ENCODE measurements at regions not wholly inside any gene's neighbourhood (a gene's known extent, or its start where the extent isn't known, plus 50 kb on each side); places are given as distances from the start of the nearest gene placed in this dataset.

GRCh38 chr9:134967547-134967930 lies 49.8 kb upstream of the FCN1 start:
- DNase-seq, result no peak

- peak; percentile 56 for DNase-seq
These were observed 50.5 kb upstream of the FCN1 start for GRCh38 chr9:134968011-134968822.

GRCh38 chr9:134968823-134969090 lies 51.0 kb upstream of the FCN1 start:
- DNase-seq, result no peak

GRCh38 chr9:134969156-134970045 lies 51.7 kb upstream of the FCN1 start:
- no peak for DNase-seq

- DNase-seq, result no peak
These were observed 52.5 kb upstream of the FCN1 start for GRCh38 chr9:134970198-134970597.

GRCh38 chr9:134970719-134971118 lies 53.0 kb upstream of the FCN1 start:
- no peak for DNase-seq

GRCh38 chr9:134971196-134971595 lies 53.5 kb upstream of the FCN1 start:
- no peak for DNase-seq

- no peak for DNase-seq
These were observed 54.0 kb upstream of the FCN1 start for GRCh38 chr9:134971696-134972095.

- DNase-seq, result no peak
These were observed 54.4 kb upstream of the FCN1 start for GRCh38 chr9:134972140-134972539.

- no peak for DNase-seq
These were observed 57.5 kb upstream of the FCN1 start for GRCh38 chr9:134975253-134975652.

- no peak for DNase-seq
These were observed 58.7 kb upstream of the FCN1 start for GRCh38 chr9:134976403-134976802.

GRCh38 chr9:134978272-134978671 lies 60.6 kb upstream of the FCN1 start:
- DNase-seq, result no peak

- no peak for DNase-seq
These were observed 62.8 kb upstream of the FCN1 start for GRCh38 chr9:134980516-134980915.

- no peak for DNase-seq
These were observed 63.3 kb upstream of the FCN1 start for GRCh38 chr9:134980991-134981390.

- no peak for DNase-seq
These were observed 64.1 kb upstream of the FCN1 start for GRCh38 chr9:134981829-134982228.

GRCh38 chr9:134982311-134982710 lies 64.6 kb upstream of the FCN1 start:
- no peak for DNase-seq

- DNase-seq, result no peak
These were observed 65.4 kb upstream of the FCN1 start for GRCh38 chr9:134983074-134983473.

- DNase-seq, result no peak
These were observed 66.0 kb upstream of the FCN1 start for GRCh38 chr9:134983506-134984371.

GRCh38 chr9:134984372-134985265 lies 66.9 kb upstream of the FCN1 start:
- no peak for DNase-seq

- no peak for DNase-seq
These were observed 67.7 kb upstream of the FCN1 start for GRCh38 chr9:134985451-134985850.

GRCh38 chr9:134986957-134987356 lies 69.2 kb upstream of the FCN1 start:
- DNase-seq, result no peak

GRCh38 chr9:134987376-134987775 lies 69.7 kb upstream of the FCN1 start:
- DNase-seq, result no peak

Measured in NCI-H524 treated with DMSO at 0.1 percent for 48 hours (cell line).